Kidney (tissue), 13 donors: ENCODE measurements at regions not wholly inside any gene's neighbourhood (a gene's known extent, or its start where the extent isn't known, plus 50 kb on each side); places are given as distances from the start of the nearest gene placed in this dataset.

Experiments used
- DNase-seq, 5 donors: peaks; one replicate each; pipeline ENCODE4 v3.0.0-alpha.2; 2013 to 2020
- FAIRE-seq: peaks from 2 replicates; lab custom pipeline; 2012; peaks lifted over from hg19 to GRCh38; lab: Jason Lieb, UNC
- H3K27ac ChIP-seq, 2 donors: one replicate each; pipeline ENCODE4 v1.7.0; 2013; ENCODE audit warnings: low read depth in 2 of 2, low read length in 2 of 2, inconsistent platforms in 1 of 2
- H3K27me3 ChIP-seq: one replicate; pipeline ENCODE4 v1.7.1; 2013; ENCODE audit warnings: low read length, inconsistent platforms; ENCODE audit not compliant: control insufficient read depth, insufficient read depth
- H3K36me3 ChIP-seq, 3 donors: one replicate each; pipeline versions ENCODE4 v1.7.0 to v1.7.1; 2013; ENCODE audit warnings: low read length in 3 of 3, control low read depth in 1 of 3, inconsistent platforms in 1 of 3; ENCODE audit not compliant: insufficient read depth in 3 of 3, control insufficient read depth in 2 of 3
- H3K4me1 ChIP-seq, 3 donors: one replicate each; pipeline versions ENCODE4 v1.7.0 to v1.7.1; 2013; ENCODE audit warnings: low read length in 3 of 3, inconsistent platforms in 1 of 3, low read depth in 1 of 3; ENCODE audit not compliant: control insufficient read depth in 2 of 3, insufficient read depth in 2 of 3
- H3K4me3 ChIP-seq, 3 donors: one replicate each; pipeline versions ENCODE4 v1.7.0 to v1.8.1; 2013; ENCODE audit warnings: low read length in 3 of 3, control low read depth in 1 of 3, inconsistent platforms in 1 of 3
- H3K9ac ChIP-seq, 3 donors: one replicate each; pipeline versions ENCODE4 v1.7.0 to v1.7.1; 2013; ENCODE audit warnings: low read length in 3 of 3, control low read depth in 1 of 3, inconsistent platforms in 1 of 3
- H3K9me3 ChIP-seq, 3 donors: one replicate each; pipeline versions ENCODE4 v1.7.0 to v1.7.1; 2013; ENCODE audit warnings: low read length in 3 of 3, control low read depth in 1 of 3, inconsistent platforms in 1 of 3; ENCODE audit not compliant: control insufficient read depth in 2 of 3, insufficient read depth in 1 of 3
- intact Hi-C: fragments of 100-400 bp; cut with DNase I; formaldehyde crosslinking; loops from one replicate; pipeline ENCODE4 v1.11.1; 2022
- TF ChIP-seq, protein P1 (sequence below): IDR thresholded peaks from 3 replicates; pipeline ENCODE4 v1.5.1; 2012; ENCODE audit warnings: mild to moderate bottlenecking, moderate library complexity, borderline replicate concordance; ENCODE audit not compliant: insufficient read depth; ENCODE audit errors: extremely low read depth
- donor health status: control.
- donor health status: control.
- donor health status: control.
- donor health status: control.
- donor health status: control.
- donor health status: DM: yes; HTN: yes; CAD: no.
- donor health status: Normal renal cell carcinoma (clear cell type).

DNA sequence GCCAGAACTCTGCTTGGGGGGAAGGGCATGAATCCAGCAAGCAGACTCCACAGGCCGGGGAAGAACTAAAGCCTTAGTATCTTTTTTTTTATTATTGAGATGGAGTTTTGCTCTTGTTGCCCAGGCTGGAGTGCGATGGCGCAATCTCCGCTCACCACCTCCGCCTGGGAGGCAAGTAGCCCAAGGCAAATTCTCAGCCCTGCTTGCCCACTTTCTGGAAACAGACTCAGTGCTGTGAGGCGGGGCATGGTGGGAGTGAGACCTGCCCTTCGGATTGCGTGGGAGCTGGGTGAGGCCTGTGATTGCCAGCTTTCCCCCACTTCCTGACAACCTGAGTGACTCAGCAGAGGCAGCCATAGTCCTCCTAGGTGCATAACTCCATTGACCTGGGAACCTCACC, 348.8 kb downstream of the GASK1B start:
- no peaks in the 10 kb centered on the region for H3K4me1 ChIP-seq
- H3K36me3 ChIP-seq = no peaks in the 10 kb centered on the region
- FAIRE-seq = no peak
- TF ChIP-seq, protein P1, sequence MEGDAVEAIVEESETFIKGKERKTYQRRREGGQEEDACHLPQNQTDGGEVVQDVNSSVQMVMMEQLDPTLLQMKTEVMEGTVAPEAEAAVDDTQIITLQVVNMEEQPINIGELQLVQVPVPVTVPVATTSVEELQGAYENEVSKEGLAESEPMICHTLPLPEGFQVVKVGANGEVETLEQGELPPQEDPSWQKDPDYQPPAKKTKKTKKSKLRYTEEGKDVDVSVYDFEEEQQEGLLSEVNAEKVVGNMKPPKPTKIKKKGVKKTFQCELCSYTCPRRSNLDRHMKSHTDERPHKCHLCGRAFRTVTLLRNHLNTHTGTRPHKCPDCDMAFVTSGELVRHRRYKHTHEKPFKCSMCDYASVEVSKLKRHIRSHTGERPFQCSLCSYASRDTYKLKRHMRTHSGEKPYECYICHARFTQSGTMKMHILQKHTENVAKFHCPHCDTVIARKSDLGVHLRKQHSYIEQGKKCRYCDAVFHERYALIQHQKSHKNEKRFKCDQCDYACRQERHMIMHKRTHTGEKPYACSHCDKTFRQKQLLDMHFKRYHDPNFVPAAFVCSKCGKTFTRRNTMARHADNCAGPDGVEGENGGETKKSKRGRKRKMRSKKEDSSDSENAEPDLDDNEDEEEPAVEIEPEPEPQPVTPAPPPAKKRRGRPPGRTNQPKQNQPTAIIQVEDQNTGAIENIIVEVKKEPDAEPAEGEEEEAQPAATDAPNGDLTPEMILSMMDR = no peak
- H3K4me3 ChIP-seq = no peak overlapping the region
- H3K9me3 ChIP-seq = no peaks in the 10 kb centered on the region
- H3K9ac ChIP-seq = no peak overlapping the region
- H3K27ac ChIP-seq = no peak overlapping the region
- intact Hi-C loops = no loop called here
- no peaks in the 10 kb centered on the region for H3K27me3 ChIP-seq
- no peak for DNase-seq

DNA sequence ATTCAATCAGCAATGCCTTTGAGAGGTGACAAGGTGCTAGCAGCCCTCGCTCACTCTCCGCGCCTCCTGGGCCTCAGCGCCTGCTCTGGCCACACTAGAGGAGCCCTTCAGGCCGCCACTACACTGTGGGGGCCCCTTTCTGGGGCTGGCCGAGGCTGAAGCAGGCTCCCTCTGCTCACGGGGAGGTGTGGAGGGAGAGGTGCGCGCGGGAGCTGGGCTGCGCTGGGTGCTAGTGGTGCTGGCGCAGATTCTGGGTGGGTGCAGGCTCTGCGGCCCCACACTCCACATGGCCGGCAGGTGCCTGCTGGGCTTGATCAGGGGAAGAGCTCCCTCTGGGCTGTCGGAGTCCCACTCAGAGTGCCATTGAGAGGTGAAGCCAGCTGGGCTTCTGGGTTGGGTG, 351.0 kb downstream of the GASK1B start:
- no peak overlapping the region for H3K27ac ChIP-seq
- H3K9me3 ChIP-seq = no peaks in the 10 kb centered on the region
- H3K4me1 ChIP-seq = no peaks in the 10 kb centered on the region
- no peak overlapping the region for H3K4me3 ChIP-seq
- TF ChIP-seq, protein P1 = no peak
- intact Hi-C loops = no loop called here
- H3K27me3 ChIP-seq = no peaks in the 10 kb centered on the region
- FAIRE-seq = no peak
- no peaks in the 10 kb centered on the region for H3K36me3 ChIP-seq
- no peak overlapping the region for H3K9ac ChIP-seq
- peak in 1 of 5 donors; percentile 51 for DNase-seq

DNA sequence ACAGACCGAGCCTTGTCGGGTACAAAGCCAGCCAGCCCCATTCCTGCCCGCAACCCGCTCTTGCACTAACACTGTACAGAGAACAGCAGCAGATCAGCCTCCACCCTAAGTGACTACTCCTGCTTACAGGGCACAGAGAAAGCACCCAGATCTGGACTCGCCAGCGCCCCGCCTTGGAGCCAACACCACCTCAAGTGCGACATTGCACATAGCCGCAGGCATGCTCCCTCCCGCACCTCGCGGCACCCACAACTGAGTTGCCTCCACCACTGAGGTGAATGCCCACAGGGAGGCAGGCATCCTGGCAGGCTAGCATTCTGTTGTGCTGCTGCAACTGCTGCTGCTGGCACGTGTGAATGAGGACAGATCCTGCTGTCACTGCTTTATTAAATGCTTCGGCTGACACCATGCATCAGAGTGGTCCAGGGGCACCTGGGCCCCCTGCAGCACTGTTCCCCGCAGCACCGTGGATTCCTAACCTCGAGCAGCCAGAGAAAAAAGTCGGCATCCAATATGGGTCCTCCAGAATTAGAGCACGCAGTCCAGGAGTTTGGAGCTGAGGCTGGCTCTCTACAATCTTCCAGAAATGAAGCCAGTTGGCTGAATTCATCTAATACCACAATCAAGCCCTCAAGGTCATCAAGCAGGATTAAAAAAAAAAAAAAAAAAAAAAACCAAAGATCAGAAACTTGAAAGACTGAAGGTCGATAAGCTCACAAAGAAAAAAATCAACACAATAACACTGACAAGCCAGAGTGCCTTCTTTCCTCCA, 352.9 kb downstream of the GASK1B start:
- FAIRE-seq = no peak
- intact Hi-C loops = no loop called here
- no peaks in the 10 kb centered on the region for H3K9me3 ChIP-seq

More for the DNA sequence above, 352.9 kb downstream of the GASK1B start:
- DNase-seq = peak in 1 of 5 donors; percentile 69
- H3K4me1 ChIP-seq = no peaks in the 10 kb centered on the region
- no peaks in the 10 kb centered on the region for H3K36me3 ChIP-seq
- H3K27me3 ChIP-seq = no peaks in the 10 kb centered on the region
- H3K4me3 ChIP-seq = no peak overlapping the region
- no peak overlapping the region for H3K9ac ChIP-seq
- no peak overlapping the region for H3K27ac ChIP-seq
- TF ChIP-seq, protein P1 = no peak
